WERI-Rb-1 (cell line): ENCODE measurements at regions not wholly inside any gene's neighbourhood (a gene's known extent, or its start where the extent isn't known, plus 50 kb on each side); places are given as distances from the start of the nearest gene placed in this dataset.

Experiments
- DNase-seq: peaks from one replicate; pipeline ENCODE4 v3.0.0-alpha.2; 2020
- H3K27ac ChIP-seq: fragments of 250-450 bp; sonication (Bioruptor Pico); 2 replicates; pipeline ENCODE4 v1.5.1; 2020; ENCODE audit warnings: mild to moderate bottlenecking, moderate library complexity
- H3K27me3 ChIP-seq: fragments of 250-450 bp; sonication (Bioruptor Pico); 2 replicates; pipeline ENCODE4 v1.5.1; 2021; ENCODE audit warnings: mild to moderate bottlenecking, low read depth, moderate library complexity; ENCODE audit not compliant: insufficient read depth, severe bottlenecking
- H3K36me3 ChIP-seq: fragments of 250-450 bp; sonication (Bioruptor Pico); 2 replicates; pipeline ENCODE4 v1.5.1; 2020; ENCODE audit warnings: mild to moderate bottlenecking, moderate library complexity
- H3K4me3 ChIP-seq: 2 replicates; pipeline ENCODE4 v1.5.1; 2011; ENCODE audit warnings: low read depth, mild to moderate bottlenecking, control low read depth, low read length
- H3K9me3 ChIP-seq: fragments of 250-450 bp; sonication (Bioruptor Pico); 2 replicates; pipeline ENCODE4 v1.5.1; 2021; ENCODE audit warnings: mild to moderate bottlenecking, moderate library complexity; ENCODE audit not compliant: severe bottlenecking
- TF ChIP-seq, protein P1 (sequence below): IDR thresholded peaks from 2 replicates; pipeline ENCODE4 v1.5.1; 2011; ENCODE audit warnings: low read depth, mild to moderate bottlenecking, control low read depth, inconsistent platforms, low read length

DNA sequence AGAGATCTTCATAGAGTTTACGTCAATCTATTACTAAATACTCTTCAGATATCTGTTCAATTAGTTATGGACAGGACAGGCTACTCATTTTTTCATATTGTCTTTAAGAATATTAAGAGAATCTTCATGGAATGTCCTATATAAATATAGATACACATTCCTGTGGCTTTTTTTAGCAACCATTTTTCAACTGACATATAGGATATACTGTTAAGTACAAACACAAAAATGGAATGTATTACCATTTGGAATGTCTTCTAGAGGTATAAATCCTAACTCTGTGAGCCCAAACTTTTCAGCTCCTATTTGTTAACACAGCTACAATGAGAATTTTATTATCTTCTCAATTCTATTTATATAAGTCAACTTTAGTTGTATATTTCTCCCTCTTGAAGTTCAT lies 239.6 kb upstream of the DEFB112 start:
- TF ChIP-seq, protein P1, sequence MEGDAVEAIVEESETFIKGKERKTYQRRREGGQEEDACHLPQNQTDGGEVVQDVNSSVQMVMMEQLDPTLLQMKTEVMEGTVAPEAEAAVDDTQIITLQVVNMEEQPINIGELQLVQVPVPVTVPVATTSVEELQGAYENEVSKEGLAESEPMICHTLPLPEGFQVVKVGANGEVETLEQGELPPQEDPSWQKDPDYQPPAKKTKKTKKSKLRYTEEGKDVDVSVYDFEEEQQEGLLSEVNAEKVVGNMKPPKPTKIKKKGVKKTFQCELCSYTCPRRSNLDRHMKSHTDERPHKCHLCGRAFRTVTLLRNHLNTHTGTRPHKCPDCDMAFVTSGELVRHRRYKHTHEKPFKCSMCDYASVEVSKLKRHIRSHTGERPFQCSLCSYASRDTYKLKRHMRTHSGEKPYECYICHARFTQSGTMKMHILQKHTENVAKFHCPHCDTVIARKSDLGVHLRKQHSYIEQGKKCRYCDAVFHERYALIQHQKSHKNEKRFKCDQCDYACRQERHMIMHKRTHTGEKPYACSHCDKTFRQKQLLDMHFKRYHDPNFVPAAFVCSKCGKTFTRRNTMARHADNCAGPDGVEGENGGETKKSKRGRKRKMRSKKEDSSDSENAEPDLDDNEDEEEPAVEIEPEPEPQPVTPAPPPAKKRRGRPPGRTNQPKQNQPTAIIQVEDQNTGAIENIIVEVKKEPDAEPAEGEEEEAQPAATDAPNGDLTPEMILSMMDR: no peak
- no peaks in the 10 kb centered on the region for H3K9me3 ChIP-seq
- no peak for DNase-seq
- no peak overlapping the region for H3K4me3 ChIP-seq
- no peak overlapping the region for H3K27ac ChIP-seq
- peaks cover 25% of the 10 kb centered on the region for H3K27me3 ChIP-seq
- H3K36me3 ChIP-seq: no peaks in the 10 kb centered on the region

DNA sequence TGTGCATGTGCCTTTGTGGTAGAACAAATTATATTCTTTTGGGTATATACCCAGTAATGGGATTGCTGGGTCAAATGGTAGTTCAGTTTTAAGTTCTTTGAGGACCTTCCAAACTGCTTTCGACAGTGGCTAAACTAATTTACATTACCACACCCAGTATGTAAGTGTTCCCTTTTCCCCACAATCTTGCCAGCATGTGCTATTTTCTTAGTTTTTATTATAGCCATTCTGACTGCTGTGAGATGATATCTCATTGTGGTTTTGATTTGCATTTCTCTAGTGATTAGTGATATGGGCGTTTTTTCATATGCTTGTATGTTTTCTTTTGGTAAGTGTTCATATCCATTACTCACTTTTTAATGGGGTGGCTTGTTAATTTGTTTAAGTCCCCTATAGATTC lies 251.6 kb upstream of the DEFB112 start:
- Histone ChIP-seq H3K27me3 (peaks cover 41% of the 10 kb centered on the region), H3K4me3 (no peak overlapping the region), H3K27ac (no peak overlapping the region), H3K9me3 (peaks cover 3% of the 10 kb centered on the region), H3K36me3 (no peaks in the 10 kb centered on the region)
- TF ChIP-seq, protein P1: no peak
- DNase-seq: no peak

DNA sequence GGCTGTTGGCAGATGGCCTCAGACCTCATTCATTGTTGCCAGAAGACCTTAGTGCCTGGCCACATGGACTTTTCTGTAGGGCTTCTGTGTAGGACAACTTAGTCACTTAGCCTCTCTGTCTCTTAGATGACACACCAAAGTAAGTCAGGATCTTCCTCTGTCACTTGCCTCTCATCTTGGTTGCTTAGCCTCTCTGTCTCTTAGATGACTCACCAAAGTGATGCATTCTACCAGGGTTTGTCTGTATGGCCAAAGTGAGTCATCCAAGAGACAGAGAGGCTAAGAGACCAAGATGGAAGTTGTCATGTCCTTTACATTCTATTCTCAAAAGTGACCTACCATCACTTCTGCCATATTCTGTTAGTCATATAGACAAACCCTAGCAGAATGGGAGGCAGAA lies 255.9 kb upstream of the DEFB112 start:
- no peaks in the 10 kb centered on the region for H3K36me3 ChIP-seq
- H3K27me3 ChIP-seq: peaks cover 39% of the 10 kb centered on the region
- no peak overlapping the region for H3K27ac ChIP-seq
- TF ChIP-seq, protein P1: no peak
- H3K9me3 ChIP-seq: peaks cover 3% of the 10 kb centered on the region
- H3K4me3 ChIP-seq: no peak overlapping the region
- no peak for DNase-seq

DNA sequence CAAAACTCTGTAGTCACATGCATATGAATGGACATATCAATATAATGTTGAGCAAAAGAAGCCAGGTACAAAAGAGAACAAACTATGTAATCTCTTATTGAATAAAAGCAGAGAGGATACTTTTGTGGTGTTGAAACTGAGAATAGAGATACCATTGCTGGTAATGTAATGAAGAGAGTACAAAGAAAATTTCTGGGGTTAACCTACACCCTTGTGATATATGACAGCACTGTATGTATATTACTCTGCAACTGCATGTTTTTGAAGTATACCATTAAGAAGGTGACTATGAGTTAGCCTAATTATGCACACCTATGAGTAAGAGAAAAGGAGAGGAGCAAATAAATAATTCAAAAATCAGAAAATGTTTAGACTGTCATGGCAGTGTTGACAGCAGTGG lies 268.8 kb upstream of the DEFB112 start:
- no peak overlapping the region for H3K27ac ChIP-seq
- H3K36me3 ChIP-seq: no peaks in the 10 kb centered on the region
- TF ChIP-seq, protein P1: no peak
- H3K4me3 ChIP-seq: no peak overlapping the region
- H3K9me3 ChIP-seq: no peaks in the 10 kb centered on the region
- H3K27me3 ChIP-seq: peaks cover 15% of the 10 kb centered on the region
- DNase-seq: no peak

DNA sequence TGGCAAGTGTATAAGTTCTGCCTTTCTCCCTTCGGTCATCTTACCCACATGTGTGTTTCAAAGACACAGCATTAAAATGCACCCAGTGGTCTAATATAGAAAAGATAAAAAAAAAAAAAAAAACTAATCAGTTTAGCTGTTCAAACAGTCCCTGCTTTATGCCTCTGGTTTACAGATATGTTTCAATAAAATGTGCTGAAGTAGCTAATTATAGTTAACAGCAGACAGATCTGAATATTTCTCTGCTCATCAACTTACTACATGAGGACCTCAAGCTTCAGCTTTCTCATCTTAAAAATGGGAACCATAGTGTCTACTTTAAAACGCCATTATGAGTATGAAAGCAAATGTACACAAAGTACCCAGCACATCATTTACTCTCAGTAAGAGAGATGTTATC lies 280.6 kb upstream of the DEFB112 start:
- Histone ChIP-seq H3K27ac (no peak overlapping the region), H3K27me3 (peaks cover 22% of the 10 kb centered on the region), H3K36me3 (no peaks in the 10 kb centered on the region), H3K9me3 (no peaks in the 10 kb centered on the region), H3K4me3 (no peak overlapping the region)
- DNase-seq: no peak
- TF ChIP-seq, protein P1: no peak

DNA sequence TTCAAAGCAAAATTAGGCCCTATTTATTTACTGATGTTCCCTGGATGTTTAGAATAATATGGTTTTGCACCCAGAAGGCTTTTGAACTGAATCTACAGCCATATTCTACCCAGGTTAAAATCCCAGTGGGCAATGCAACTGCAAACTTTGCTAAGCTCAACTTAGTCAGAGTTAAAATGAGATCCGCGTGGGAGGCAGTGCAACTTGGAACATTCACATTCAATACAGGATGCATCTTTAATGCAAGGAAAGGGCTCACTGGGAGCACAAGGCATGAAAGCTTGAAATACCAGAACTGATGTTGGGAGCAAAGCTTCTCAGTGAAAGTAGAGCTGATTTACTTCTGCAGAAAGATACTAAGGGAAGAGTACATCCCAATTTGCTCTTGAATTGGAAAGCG lies 281.2 kb upstream of the DEFB112 start:
- H3K9me3 ChIP-seq: no peaks in the 10 kb centered on the region
- H3K4me3 ChIP-seq: no peak overlapping the region
- no peaks in the 10 kb centered on the region for H3K36me3 ChIP-seq
- DNase-seq: no peak
- H3K27me3 ChIP-seq: peaks cover 22% of the 10 kb centered on the region
- TF ChIP-seq, protein P1: no peak
- no peak overlapping the region for H3K27ac ChIP-seq
